ENCODE measurements at regions not wholly inside any gene's neighbourhood (a gene's known extent, or its start where the extent isn't known, plus 50 kb on each side); places are given as distances from the start of the nearest gene placed in this dataset.
A peak's percentile ranks its signal among the peaks of the same experiment; 100 is the strongest.

DNA sequence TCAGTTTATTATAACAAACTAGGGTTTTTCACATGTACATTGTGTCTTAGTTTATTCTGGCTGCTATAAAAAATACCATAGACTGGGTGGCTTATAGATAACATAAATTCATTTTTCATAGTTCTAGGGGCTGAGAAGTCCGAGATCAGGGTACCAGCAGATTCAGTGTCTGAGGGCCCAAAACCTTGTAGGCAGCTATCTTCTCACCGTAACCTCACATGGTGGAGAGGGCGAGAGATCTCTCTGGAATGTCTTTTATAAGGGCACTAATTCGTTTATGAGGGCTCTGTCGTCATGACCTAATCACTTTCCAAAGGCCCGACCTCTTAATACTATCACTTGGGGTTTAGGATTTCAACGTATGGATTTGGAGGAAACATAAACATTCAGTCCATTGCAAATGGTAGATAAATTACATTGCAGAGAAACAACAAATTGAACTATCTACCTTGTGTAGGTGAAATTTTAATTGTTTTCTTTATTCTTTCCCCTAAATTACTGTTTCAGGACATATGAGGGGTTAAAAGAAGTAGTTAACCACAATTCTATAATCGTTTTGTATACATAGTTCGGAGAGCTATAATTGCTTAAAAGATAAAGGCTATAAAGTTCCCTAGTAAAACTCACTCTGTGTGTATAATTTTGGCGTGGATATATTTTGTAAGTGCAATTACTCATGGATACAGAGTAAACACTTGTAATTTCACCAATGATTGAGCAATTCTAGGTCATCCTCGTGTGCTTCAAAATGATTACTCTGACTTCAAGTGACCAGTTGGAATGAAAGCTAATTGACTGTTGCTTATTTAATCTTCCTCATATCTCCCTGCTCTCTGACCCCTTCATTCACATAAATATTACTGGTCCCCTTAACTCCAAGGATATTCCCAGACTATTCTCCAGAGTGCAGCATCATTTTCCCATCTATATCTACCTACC lies 247.5 kb upstream of the TMEM161B start:
- Histone ChIP-seq H3K4me3 (ENCODE audit: low read length in 2 of 2) (no peak overlapping the region), H3K27me3 (ENCODE audit: control insufficient read depth in 1 of 2, insufficient read depth in 2 of 2, low read length in 1 of 2) (no peaks in the 10 kb centered on the region), H3K27ac (ENCODE audit: low read depth in 1 of 2, low read length in 2 of 2) (no peak overlapping the region), H3K9me3 (ENCODE audit: control insufficient read depth, low read length) (no peaks in the 10 kb centered on the region), H3K4me1 (ENCODE audit: control insufficient read depth in 1 of 2, insufficient read depth in 2 of 2, low read length in 2 of 2) (no peaks in the 10 kb centered on the region), H3K36me3 (ENCODE audit: control insufficient read depth in 1 of 2, insufficient read depth in 2 of 2, low read length in 1 of 2) (no peaks in the 10 kb centered on the region)
- WGBS, 2 donors = 55 to 58% methylated on average over 11 of the region's 11 CpGs
- no peak for ATAC-seq (ENCODE audit: low FRiP score)
- intact Hi-C loops (cut with DNase I) = no loop called here
- DNase-seq = no peak

DNA sequence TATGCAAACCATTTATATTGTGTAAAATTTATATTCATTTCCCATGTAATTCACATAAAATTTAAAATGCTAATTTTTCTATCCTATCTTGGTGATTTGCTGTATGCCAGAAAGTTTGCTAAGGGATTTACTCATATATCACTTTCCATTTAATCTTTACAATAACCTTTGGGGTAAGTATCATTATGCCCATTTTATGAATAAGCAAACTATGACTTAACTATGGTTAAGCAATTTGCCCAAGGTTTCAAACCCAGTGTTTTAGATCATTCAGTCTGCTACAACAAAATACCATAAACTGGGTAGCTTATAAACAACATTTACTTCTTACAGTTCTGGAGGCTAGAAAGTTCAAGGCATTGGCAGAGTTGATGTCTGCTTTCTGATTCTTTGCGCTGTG lies 246.4 kb upstream of the TMEM161B start:
- no peaks in the 10 kb centered on the region for H3K36me3 ChIP-seq (ENCODE audit: control insufficient read depth in 1 of 2, insufficient read depth in 2 of 2, low read length in 1 of 2)
- DNase-seq (no peak), ATAC-seq (ENCODE audit: low FRiP score) (no peak)
- 96 to 97% methylated on average over 1 of the region's 1 CpG for WGBS, 2 donors
- H3K4me1 ChIP-seq (ENCODE audit: control insufficient read depth in 1 of 2, insufficient read depth in 2 of 2, low read length in 2 of 2) = no peaks in the 10 kb centered on the region
- no peaks in the 10 kb centered on the region for H3K9me3 ChIP-seq (ENCODE audit: control insufficient read depth, low read length)
- intact Hi-C loops (cut with DNase I) = no loop called here
- no peaks in the 10 kb centered on the region for H3K27me3 ChIP-seq (ENCODE audit: control insufficient read depth in 1 of 2, insufficient read depth in 2 of 2, low read length in 1 of 2)
- no peak overlapping the region for H3K27ac ChIP-seq (ENCODE audit: low read depth in 1 of 2, low read length in 2 of 2)
- no peak overlapping the region for H3K4me3 ChIP-seq (ENCODE audit: low read length in 2 of 2)

DNA sequence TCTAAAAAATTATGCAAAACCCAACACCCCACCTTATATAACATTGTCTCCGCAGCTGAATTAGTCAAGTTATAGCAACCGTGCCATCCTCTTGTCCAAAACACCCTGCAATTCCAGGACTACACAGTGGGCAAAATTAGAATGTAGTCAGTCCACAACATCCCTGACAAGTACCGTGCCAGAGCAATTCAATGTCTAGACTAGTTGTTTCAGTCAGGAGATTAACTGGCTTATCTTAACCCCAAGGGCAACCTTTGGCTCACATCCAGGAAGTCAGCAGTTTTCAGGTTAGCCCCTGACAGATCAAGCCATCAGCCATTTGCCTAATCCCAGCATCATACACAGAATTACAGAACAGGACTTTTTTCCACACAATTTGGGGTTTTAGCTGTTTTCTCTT lies 240.8 kb upstream of the TMEM161B start:
- ATAC-seq (ENCODE audit: low FRiP score) = no peak
- no peaks in the 10 kb centered on the region for H3K4me1 ChIP-seq (ENCODE audit: control insufficient read depth in 1 of 2, insufficient read depth in 2 of 2, low read length in 2 of 2)
- no peaks in the 10 kb centered on the region for H3K27me3 ChIP-seq (ENCODE audit: control insufficient read depth in 1 of 2, insufficient read depth in 2 of 2, low read length in 1 of 2)
- DNase-seq = no peak
- no peaks in the 10 kb centered on the region for H3K9me3 ChIP-seq (ENCODE audit: control insufficient read depth, low read length)
- 46 to 52% methylated on average over 3 of the region's 3 CpGs for WGBS, 2 donors
- intact Hi-C loops (cut with DNase I) = no loop called here
- no peaks in the 10 kb centered on the region for H3K36me3 ChIP-seq (ENCODE audit: control insufficient read depth in 1 of 2, insufficient read depth in 2 of 2, low read length in 1 of 2)
- no peak overlapping the region for H3K4me3 ChIP-seq (ENCODE audit: low read length in 2 of 2)
- H3K27ac ChIP-seq (ENCODE audit: low read depth in 1 of 2, low read length in 2 of 2) = no peak overlapping the region

DNA sequence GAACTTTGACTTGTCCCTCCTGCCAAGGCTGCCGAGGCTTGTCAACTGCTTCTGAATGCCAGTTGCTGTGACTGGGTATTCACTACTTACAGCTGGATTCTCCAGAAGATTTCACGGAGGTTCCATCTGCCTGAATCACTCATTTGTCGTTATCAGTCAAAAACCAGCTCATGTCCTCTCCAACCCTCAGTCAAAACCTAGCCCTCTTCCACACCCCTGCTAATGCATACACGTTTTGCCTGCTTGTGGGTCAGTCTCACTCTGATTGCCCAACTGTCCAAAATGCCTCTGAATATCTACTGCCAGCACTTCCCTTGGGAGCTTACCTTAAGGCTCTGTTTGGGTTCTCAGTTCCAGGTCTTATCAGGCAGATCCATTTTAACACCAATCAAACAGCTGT lies 238.6 kb upstream of the TMEM161B start:
- 81 to 82% methylated on average over 4 of the region's 4 CpGs for WGBS, 2 donors
- Histone ChIP-seq H3K27me3 (ENCODE audit: control insufficient read depth in 1 of 2, insufficient read depth in 2 of 2, low read length in 1 of 2) (no peaks in the 10 kb centered on the region), H3K4me1 (ENCODE audit: control insufficient read depth in 1 of 2, insufficient read depth in 2 of 2, low read length in 2 of 2) (no peaks in the 10 kb centered on the region), H3K36me3 (ENCODE audit: control insufficient read depth in 1 of 2, insufficient read depth in 2 of 2, low read length in 1 of 2) (no peaks in the 10 kb centered on the region), H3K9me3 (ENCODE audit: control insufficient read depth, low read length) (no peaks in the 10 kb centered on the region), H3K27ac (ENCODE audit: low read depth in 1 of 2, low read length in 2 of 2) (no peak overlapping the region), H3K4me3 (ENCODE audit: low read length in 2 of 2) (no peak overlapping the region)
- DNase-seq (no peak), ATAC-seq (ENCODE audit: low FRiP score) (no peak)
- intact Hi-C loops (cut with DNase I) = no loop called here

- WGBS, 2 donors = 70% methylated on average over 3 of the region's 3 CpGs
- Histone ChIP-seq H3K27ac (ENCODE audit: low read depth in 1 of 2, low read length in 2 of 2) (no peak overlapping the region), H3K4me1 (ENCODE audit: control insufficient read depth in 1 of 2, insufficient read depth in 2 of 2, low read length in 2 of 2) (no peaks in the 10 kb centered on the region), H3K4me3 (ENCODE audit: low read length in 2 of 2) (no peak overlapping the region), H3K9me3 (ENCODE audit: control insufficient read depth, low read length) (no peaks in the 10 kb centered on the region), H3K27me3 (ENCODE audit: control insufficient read depth in 1 of 2, insufficient read depth in 2 of 2, low read length in 1 of 2) (no peaks in the 10 kb centered on the region), H3K36me3 (ENCODE audit: control insufficient read depth in 1 of 2, insufficient read depth in 2 of 2, low read length in 1 of 2) (no peaks in the 10 kb centered on the region)
- intact Hi-C loops (cut with DNase I) = no loop called here
- ATAC-seq (ENCODE audit: low FRiP score) = no peak
- no peak for DNase-seq
These were observed 234.8 kb upstream of the TMEM161B start for GRCh38 chr5:88503406-88503805.

GRCh38 chr5:88503041-88503345 lies 234.3 kb upstream of the TMEM161B start:
- Histone ChIP-seq H3K27ac (ENCODE audit: low read depth in 1 of 2, low read length in 2 of 2) (no peak overlapping the region), H3K36me3 (ENCODE audit: control insufficient read depth in 1 of 2, insufficient read depth in 2 of 2, low read length in 1 of 2) (no peaks in the 10 kb centered on the region), H3K4me1 (ENCODE audit: control insufficient read depth in 1 of 2, insufficient read depth in 2 of 2, low read length in 2 of 2) (no peaks in the 10 kb centered on the region), H3K4me3 (ENCODE audit: low read length in 2 of 2) (no peak overlapping the region), H3K9me3 (ENCODE audit: control insufficient read depth, low read length) (no peaks in the 10 kb centered on the region), H3K27me3 (ENCODE audit: control insufficient read depth in 1 of 2, insufficient read depth in 2 of 2, low read length in 1 of 2) (no peaks in the 10 kb centered on the region)
- WGBS, 2 donors = 46 to 54% methylated on average over 2 of the region's 2 CpGs
- ATAC-seq (ENCODE audit: low FRiP score) (no peak), DNase-seq (no peak)
- intact Hi-C loops (cut with DNase I) = no loop called here

GRCh38 chr5:88502179-88503040 lies 233.8 kb upstream of the TMEM161B start:
- H3K27me3 ChIP-seq (ENCODE audit: control insufficient read depth in 1 of 2, insufficient read depth in 2 of 2, low read length in 1 of 2) = no peaks in the 10 kb centered on the region
- intact Hi-C loops (cut with DNase I) = no loop called here
- no peak overlapping the region for H3K27ac ChIP-seq (ENCODE audit: low read depth in 1 of 2, low read length in 2 of 2)
- H3K4me3 ChIP-seq (ENCODE audit: low read length in 2 of 2) = peak overlapping the region in 1 of 2 donors; percentile 8
- no peak for DNase-seq
- ATAC-seq (ENCODE audit: low FRiP score) = no peak
- no peaks in the 10 kb centered on the region for H3K9me3 ChIP-seq (ENCODE audit: control insufficient read depth, low read length)
- no peaks in the 10 kb centered on the region for H3K36me3 ChIP-seq (ENCODE audit: control insufficient read depth in 1 of 2, insufficient read depth in 2 of 2, low read length in 1 of 2)
- WGBS, 2 donors = 46 to 61% methylated on average over 6 of the region's 6 CpGs
- no peaks in the 10 kb centered on the region for H3K4me1 ChIP-seq (ENCODE audit: control insufficient read depth in 1 of 2, insufficient read depth in 2 of 2, low read length in 2 of 2)

DNA sequence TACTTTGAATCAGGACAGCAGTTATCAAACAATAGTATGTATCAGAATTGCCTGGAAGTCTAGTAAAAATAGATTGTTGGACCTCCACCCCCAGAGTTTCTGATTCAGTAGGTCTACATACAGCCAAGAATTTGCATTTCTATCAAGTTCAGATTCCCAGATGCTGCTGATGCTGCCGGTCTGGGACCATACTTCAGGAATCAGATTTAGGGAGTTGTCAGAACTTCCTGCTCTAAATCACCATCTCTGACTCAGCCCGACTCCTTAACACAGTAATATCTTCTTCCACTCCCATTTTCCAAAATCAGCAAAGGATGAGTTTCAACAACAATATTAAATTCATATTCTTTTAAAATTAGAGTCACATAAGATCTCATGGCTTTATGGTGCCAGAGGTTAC lies 227.2 kb upstream of the TMEM161B start:
- no peak overlapping the region for H3K27ac ChIP-seq (ENCODE audit: low read depth in 1 of 2, low read length in 2 of 2)
- H3K9me3 ChIP-seq (ENCODE audit: control insufficient read depth, low read length) = no peaks in the 10 kb centered on the region
- no peak for DNase-seq
- H3K27me3 ChIP-seq (ENCODE audit: control insufficient read depth in 1 of 2, insufficient read depth in 2 of 2, low read length in 1 of 2) = no peaks in the 10 kb centered on the region
- H3K4me1 ChIP-seq (ENCODE audit: control insufficient read depth in 1 of 2, insufficient read depth in 2 of 2, low read length in 2 of 2) = no peaks in the 10 kb centered on the region
- 29 to 30% methylated on average over 2 of the region's 2 CpGs for WGBS, 2 donors
- no peak overlapping the region for H3K4me3 ChIP-seq (ENCODE audit: low read length in 2 of 2)
- intact Hi-C loops (cut with DNase I) = no loop called here
- no peaks in the 10 kb centered on the region for H3K36me3 ChIP-seq (ENCODE audit: control insufficient read depth in 1 of 2, insufficient read depth in 2 of 2, low read length in 1 of 2)
- ATAC-seq (ENCODE audit: low FRiP score) = no peak

GRCh38 chr5:88490874-88491273 lies 222.2 kb upstream of the TMEM161B start:
- H3K9me3 ChIP-seq (ENCODE audit: control insufficient read depth, low read length) = no peaks in the 10 kb centered on the region
- H3K4me3 ChIP-seq (ENCODE audit: low read length in 2 of 2) = no peak overlapping the region
- H3K27ac ChIP-seq (ENCODE audit: low read depth in 1 of 2, low read length in 2 of 2) = no peak overlapping the region
- H3K4me1 ChIP-seq (ENCODE audit: control insufficient read depth in 1 of 2, insufficient read depth in 2 of 2, low read length in 2 of 2) = no peaks in the 10 kb centered on the region
- DNase-seq (no peak), ATAC-seq (ENCODE audit: low FRiP score) (no peak)
- 15 to 16% methylated on average over 4 of the region's 4 CpGs for WGBS, 2 donors
- intact Hi-C loops (cut with DNase I) = no loop called here
- no peaks in the 10 kb centered on the region for H3K27me3 ChIP-seq (ENCODE audit: control insufficient read depth in 1 of 2, insufficient read depth in 2 of 2, low read length in 1 of 2)
- H3K36me3 ChIP-seq (ENCODE audit: control insufficient read depth in 1 of 2, insufficient read depth in 2 of 2, low read length in 1 of 2) = no peaks in the 10 kb centered on the region

All from aorta (tissue), 5 donors.